SW 1271 (cell line): ENCODE measurements at regions not wholly inside any gene's neighbourhood (a gene's known extent, or its start where the extent isn't known, plus 50 kb on each side); places are given as distances from the start of the nearest gene placed in this dataset.

Experiments
- DNase-seq, 2 experiments: peaks; one replicate each; lab custom pipeline; 2025; lab: John Stamatoyannopoulos, UW

DNA sequence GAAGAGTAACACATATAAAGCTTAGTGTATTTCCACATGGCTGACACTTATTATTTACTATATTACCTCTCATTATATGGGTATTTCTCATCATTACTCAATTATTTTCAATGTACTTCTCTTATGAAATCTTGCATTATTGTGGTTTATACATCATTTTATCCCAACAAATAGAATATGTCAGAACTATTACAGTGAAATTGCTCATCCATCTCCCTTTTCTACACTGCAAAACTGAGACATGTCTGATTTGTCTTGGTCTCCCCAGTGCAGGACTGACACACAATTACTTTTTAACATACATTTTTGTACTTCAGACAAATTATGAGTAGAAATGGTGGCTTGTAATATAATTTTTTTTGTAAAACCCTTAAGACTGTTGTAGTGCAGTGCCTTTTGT is 600.9 kb downstream of the PLCL1 start:
- no peak for DNase-seq

GRCh38 chr2:198401644-198402043 is 597.3 kb downstream of the PLCL1 start:
- DNase-seq: no peak

GRCh38 chr2:198400999-198401398 is 596.6 kb downstream of the PLCL1 start:
- no peak for DNase-seq

DNA sequence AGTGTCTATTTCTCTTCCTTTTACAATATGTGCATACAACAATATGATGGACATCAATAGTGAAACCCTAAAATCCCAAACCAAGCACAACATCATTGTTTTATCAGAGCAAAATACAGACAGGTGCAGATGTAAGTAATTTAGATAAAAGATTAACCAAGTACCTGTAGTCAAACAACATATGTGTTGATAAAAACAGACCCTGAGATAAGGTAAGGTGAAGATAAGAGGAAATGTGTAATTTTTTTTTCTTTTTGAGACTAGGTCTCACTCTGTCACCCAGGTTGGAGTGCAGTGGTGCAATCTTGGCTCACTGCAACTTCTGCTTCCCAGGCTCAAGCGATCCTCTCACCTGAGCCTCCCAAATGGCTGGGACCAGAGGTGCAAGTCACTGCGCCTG is 589.8 kb downstream of the PLCL1 start:
- DNase-seq: no peak

- DNase-seq: no peak
Measured at GRCh38 chr2:198390670-198391069, 586.3 kb downstream of the PLCL1 start.

GRCh38 chr2:198387677-198388076 is 583.3 kb downstream of the PLCL1 start:
- DNase-seq: no peak

- DNase-seq: no peak
Measured at GRCh38 chr2:198385856-198386255, 581.5 kb downstream of the PLCL1 start.

DNA sequence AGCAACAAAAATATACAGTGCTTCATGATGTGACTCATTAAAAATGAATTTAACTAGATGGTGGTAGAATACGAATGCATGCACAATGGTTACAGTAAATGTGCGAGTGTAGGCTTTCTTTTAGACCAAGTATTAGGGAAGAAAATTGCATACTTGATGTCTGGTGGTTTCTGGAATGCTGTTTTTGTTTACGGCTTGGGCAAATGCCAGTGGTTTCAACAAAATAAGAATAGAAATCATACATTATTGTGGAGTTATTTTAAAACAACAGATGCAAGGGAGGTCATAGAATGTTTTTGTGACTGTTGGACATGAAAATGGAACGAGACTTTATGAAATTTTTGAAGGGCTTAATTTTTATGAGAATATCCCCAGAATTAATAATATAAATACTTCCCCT is 580.9 kb downstream of the PLCL1 start:
- no peak for DNase-seq

- DNase-seq: no peak
Measured at GRCh38 chr2:198383392-198383791, 579.0 kb downstream of the PLCL1 start.

- DNase-seq: no peak
Measured at GRCh38 chr2:198382811-198383210, 578.4 kb downstream of the PLCL1 start.

DNA sequence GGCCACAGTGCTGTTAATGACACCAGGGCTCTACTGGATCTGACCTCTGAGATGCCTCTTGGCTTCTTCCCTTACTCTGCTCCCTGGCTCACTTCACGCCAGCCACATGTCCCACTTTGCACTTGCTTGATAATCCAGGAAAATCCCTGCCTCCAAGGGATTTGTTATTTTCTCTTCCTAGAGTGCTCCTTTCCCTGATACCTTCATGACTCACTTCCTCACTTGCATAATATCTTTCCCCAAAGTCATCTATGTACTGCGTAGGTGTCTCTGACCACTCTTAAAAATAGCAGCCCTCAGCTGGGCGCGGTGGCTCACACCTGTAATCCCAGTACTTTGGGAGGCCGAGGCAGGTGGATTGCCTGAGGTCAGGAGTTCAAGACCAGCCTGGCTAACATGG is 572.3 kb downstream of the PLCL1 start:
- peak in 1 of 2 experiments; percentile 28 for DNase-seq

DNA sequence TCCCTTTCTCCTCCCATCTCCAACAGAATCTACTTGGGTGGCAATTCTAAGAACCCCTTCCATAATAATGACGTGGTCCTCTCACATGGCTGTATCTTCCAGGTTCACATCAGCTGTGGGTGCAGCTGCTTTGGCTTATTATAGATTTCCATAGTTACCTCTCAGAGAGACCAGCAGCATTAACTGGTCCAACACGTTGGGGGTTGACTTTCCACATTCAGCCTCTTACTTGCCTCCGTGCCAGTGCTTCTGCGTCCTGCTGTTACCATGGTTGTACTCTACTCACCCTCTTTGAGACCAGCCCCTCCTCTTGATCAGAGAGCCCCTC is 570.7 kb downstream of the PLCL1 start:
- DNase-seq: no peak

DNA sequence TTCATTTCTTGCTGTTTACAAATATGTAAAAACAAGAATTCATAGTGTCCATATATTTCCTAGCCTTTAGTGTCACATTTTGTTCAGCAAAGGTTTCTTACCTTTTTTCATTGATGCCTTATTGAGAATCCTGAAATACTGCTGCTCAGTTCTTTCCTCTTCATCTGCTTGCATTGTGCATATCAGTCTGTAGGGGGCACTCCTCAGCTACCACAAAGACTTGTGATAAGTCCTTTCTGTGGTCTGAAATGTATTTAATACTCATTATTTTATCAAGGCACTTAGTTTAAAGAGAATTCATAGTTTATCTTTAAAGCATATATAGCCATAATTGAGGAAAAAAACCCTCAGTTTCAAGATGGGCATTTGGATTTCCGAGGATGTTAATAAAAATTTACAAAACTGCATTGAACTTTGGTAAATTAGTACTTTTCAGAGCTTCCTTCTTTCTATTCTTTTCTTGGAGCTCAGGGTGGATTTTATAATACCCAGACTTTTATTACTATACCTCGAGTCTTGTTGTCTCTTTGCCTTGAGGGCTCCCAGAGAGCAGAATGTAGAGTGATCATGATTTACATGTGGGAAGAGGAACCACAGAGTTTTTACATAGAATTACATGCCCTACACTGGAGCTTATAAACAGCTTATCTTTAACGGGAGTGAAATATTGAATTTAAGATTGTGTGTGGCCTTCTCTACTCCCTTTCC is 570.1 kb downstream of the PLCL1 start:
- peak; percentile 17 to 46 for DNase-seq

- DNase-seq: no peak
Measured at GRCh38 chr2:198371921-198372543, 567.6 kb downstream of the PLCL1 start.

- no peak for DNase-seq
Measured at GRCh38 chr2:198371329-198371728, 566.9 kb downstream of the PLCL1 start.

DNA sequence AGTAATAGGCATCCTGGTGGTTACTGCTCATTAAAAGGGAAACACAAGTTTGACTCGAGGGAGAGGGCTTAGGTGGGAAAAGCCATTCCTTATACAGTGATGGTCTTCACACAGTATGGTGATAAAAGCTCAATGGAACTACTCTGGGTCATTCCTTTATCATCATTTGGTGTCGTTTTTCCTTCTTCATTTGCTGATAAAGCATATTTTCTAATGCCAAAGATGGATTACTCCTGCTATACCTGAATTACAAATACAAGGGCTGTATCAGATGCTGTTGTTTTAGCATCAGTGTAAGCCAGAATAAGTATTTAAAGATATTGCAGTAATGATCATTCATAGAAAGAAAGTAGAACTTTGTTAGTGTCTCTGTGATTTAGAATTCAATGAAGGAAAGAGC is 563.7 kb downstream of the PLCL1 start:
- DNase-seq: no peak

GRCh38 chr2:198362740-198363139 is 558.3 kb downstream of the PLCL1 start:
- no peak for DNase-seq

- no peak for DNase-seq
Measured at GRCh38 chr2:198359308-198359707, 554.9 kb downstream of the PLCL1 start.

GRCh38 chr2:198356157-198356556 is 551.8 kb downstream of the PLCL1 start:
- no peak for DNase-seq

DNA sequence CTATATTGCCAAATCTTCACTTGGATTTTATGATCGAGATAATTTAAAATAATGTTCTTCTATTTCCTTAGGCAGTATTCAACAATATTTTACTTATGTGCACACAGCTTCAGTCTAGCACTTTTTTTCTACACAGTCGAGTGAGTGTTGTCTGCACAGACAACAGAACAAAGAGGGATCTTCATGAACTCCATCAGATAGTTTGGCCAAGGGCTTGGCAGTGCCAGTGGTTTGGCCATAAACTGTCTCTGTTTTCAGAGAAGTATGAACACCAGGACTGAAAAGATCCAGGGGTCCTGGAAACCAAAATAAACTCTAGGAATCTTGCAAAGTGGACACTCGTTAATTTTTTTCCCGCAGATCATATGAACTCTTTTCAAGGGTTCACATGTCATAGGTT is 547.3 kb downstream of the PLCL1 start:
- no peak for DNase-seq

- DNase-seq: no peak
Measured at GRCh38 chr2:198347946-198348345, 543.6 kb downstream of the PLCL1 start.

DNA sequence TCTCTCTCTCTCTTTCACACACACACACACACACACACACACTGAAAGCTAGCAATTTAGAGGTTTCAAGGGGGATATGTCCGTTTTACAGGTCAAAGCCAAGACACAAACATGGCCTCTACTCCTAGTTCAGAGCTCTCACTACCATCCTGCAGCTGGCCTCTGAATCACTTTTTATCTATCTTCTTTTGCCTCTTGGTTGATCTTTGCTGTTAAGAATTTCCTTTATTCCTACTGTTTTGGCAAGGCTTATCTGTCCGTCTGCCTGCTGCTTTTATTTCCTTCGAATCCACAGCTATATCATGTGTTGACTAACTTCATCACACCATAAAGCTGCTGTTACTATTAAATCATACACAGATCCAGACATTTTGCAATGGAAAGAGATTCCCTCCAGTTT is 543.0 kb downstream of the PLCL1 start:
- no peak for DNase-seq

DNA sequence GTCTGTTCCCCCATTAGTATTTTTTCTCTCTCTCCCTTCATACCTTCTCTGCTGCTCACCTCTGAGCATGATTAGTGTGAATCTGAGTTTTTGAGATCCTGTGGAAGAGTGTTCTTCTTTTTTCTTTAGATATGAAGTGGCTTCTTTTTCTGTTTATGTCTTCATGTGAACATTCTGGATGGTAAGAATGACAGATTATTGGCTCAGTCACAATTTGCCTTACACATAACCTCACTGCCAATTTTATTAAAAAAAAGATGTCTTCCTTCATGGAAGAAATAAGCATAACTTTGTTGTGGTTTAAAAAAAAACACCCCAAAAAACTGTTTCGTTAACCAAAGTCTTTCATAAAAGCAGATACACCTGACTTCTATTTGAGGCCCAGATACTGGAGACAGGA is 539.1 kb downstream of the PLCL1 start:
- DNase-seq: no peak

- DNase-seq: no peak
Measured at GRCh38 chr2:198340846-198341245, 536.5 kb downstream of the PLCL1 start.
